Endometrial microvascular endothelial cells (primary cell): ENCODE measurements at regions not wholly inside any gene's neighbourhood (a gene's known extent, or its start where the extent isn't known, plus 50 kb on each side); places are given as distances from the start of the nearest gene placed in this dataset.

Experiments used
- in situ Hi-C: cut with HindIII; loops from 2 replicates; pipeline ENCODE4 v1.10.0; 2017; ENCODE audit warnings: low sequenced_read_pairs, low pct_unique_long_range_greater_than_20kb; ENCODE audit errors: inconsistent ontology term

DNA sequence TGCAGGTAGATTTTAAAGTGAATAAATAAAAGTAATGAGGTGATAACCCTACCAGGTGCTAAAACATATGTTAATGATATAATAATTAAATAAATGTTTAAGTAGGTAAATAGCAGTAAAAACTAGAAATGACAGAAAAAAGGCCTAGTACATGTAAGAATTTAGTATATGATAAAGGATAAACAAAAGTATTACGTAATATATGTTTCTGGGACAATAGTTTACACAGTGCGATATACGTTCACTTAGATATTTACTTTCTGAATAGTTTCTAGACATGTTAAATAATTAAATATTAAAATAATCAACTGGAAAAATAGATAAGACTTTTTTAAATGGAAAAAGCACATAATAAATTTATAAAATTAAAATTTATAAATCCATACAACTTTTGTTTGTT lies 340.9 kb downstream of the LIG4 start:
- in situ Hi-C loops, result no loop called here

- in situ Hi-C loops, result no loop called here
Measured at GRCh38 chr13:107873926-107874325, 341.4 kb downstream of the LIG4 start.

GRCh38 chr13:107870400-107870799 lies 344.9 kb downstream of the LIG4 start:
- in situ Hi-C loops, result no loop called here

GRCh38 chr13:107867701-107868661 lies 347.4 kb downstream of the LIG4 start:
- in situ Hi-C loops, result no loop called here

DNA sequence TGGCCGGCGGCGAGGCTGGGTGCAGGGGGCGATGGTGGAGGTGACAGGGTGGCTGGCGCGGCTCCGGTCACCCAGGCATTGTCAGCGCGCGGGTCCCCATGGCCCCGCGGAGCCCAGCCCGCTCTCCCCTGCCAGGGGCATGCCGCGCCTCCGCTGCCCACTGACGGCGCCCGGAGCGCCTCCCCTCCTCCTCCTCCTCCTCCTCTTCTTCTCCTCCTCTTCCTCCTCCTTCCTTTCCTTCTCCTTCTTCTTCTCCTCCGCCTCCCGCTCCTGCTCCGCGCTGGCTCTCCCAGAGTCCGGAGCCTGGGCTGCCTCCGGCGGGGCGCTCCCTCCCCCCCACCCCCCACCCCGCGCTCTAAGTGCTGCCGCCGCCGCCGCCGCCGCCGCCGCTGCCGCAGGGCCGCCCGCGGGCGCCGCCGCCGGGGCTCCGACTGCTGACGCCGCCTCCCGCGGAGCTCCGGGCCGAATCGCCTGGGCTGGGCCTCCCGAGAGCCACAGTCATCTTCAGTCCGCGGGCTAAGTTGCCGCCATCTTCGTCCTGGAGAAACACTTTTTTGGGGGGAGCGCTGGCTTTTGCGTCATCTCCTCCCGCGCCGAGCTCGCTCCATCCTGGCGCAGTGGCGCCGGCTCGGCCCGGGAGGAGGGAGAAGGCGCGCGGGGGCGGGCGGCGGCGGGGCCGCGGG lies 348.3 kb downstream of the LIG4 start:
- in situ Hi-C loops, result no loop called here

DNA sequence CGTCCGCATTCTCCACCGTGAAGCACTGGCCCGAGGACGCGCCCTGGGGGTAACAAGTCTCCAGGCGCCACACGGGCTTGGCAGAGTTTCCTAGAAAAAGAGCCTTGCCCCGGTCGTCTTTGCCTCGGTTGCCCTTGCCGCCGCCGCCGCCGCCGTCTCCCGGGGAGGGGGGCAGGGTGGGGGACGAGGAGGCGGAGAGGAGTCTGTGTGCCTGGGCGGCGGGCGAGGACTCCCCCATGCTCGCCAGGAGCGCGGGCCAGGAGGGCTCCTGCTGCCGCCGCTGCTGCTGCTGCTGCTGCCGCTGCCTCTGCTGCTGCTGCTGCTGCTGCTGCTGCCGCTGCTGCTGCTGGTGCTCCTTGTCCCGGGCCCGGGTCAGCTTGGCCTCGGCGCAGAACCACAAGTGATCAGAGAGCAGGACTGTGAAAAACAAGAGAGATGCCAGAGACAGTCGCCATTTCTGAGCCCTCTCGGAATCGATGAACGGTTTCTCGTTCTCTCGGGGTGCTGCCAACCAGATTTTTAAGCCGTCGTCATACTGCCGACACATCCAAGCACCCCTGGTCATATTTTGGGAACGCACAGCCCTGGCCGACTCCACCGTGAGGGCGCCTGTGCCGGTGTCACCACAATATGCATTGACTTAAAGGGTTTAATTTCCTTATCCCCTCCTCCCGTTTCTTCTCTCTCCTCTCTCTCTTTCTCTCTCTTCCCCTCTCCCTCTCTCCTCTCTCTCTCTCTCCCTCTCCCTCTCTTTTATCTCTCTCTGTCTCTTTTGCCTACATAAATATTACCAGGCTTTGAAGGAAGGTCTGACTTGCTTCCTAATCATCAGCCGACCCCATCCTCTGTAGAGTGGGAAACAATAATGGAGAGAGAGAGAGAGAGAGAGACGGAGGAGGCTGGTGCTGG lies 349.1 kb downstream of the LIG4 start:
- in situ Hi-C loops, result no loop called here

DNA sequence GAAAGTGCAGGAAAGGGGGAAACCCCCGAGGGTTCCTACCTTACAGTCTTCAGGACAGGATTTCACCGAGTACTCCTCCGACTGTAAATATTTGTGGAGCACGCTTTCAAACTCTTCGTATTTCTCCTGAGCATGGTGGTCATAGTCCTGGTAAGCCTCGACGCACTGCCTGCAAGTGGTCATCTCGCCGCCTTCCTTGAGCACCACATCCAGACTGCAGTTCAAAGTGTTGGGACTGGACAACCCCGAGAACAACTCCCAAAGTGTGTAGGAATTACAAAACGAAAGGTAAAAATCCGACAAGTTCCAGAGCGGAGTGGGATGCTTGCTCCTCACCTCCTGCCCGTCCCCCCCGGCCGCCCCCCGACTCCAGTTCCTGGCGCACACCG lies 349.7 kb downstream of the LIG4 start:
- in situ Hi-C loops, result no loop called here

GRCh38 chr13:107865318-107865575 lies 350.1 kb downstream of the LIG4 start:
- in situ Hi-C loops, result no loop called here

DNA sequence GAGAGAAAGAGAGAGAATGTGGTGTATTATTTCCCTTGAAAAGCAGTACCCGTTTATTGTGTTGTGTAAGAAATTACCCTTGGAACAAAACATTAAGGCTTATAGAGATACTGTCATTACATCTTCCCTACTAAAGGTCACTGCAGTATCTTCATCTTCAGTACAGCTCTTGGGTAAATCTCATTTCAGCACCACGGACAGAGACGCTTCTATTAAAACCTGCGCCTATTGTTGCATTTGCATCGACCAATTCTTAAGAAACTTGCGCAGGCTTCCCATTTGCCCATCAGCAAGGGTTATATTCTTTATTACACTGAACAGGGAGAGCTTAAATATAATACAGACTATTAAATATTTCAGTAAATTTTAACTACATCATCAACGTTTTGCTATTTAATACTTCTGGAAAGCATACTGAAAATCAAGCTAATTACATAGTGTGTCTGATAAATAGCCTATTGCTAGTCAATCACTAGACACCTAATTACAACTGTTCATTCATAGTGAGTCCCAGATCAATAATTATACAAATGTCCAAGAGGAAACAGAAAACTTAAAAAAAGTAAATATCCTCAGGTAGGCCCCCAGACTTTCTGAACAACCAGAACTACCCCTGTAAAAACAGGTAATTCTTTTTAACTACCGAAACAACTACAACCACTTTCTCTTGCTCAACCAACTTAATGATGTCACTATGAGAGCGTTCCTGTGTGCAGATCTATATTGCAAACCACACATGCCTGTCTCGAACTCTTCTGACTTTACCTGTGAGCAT lies 350.6 kb downstream of the LIG4 start:
- in situ Hi-C loops, result no loop called here

DNA sequence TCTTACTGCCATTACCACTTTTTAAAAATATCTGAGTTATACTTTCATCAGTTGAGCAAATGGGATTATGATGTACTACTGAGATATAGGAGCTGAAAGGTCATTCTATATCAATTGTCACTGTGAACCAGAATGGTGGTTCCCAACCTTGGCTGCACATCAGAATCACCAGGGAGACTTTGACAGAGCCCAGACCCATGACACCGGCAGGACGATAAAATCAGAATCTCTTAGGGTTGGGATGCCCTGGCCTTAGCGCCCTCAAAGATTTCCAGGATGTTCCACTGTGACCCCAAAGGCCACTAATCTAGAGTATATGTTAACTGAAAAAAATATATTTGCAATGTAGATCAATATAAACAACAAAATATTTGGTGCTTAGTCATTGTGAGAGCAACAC lies 355.1 kb downstream of the LIG4 start:
- in situ Hi-C loops, result no loop called here

- in situ Hi-C loops, result no loop called here
Measured at GRCh38 chr13:107854880-107855279, 360.5 kb downstream of the LIG4 start.

- in situ Hi-C loops, result no loop called here
Measured at GRCh38 chr13:107852072-107852471, 363.3 kb downstream of the LIG4 start.

DNA sequence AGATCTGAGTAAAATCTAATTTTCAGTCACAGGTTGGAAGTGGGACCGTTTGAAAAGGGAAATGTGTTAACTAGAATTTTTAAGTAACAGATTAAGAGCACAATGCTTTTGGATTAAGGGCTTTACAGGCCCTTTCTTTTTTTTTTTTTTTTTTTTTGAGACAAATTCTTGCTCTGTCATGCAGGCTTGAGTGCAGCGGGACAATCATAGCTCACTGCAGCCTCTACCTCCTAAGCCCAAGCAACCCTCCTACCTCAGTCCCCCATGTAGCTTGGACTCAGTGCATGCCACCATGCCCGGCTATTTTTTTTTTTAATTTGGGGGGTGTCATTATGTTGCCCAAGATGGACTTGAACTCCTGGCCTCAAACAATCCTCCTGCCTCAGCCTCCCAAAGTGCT lies 363.7 kb downstream of the LIG4 start:
- in situ Hi-C loops, result no loop called here

DNA sequence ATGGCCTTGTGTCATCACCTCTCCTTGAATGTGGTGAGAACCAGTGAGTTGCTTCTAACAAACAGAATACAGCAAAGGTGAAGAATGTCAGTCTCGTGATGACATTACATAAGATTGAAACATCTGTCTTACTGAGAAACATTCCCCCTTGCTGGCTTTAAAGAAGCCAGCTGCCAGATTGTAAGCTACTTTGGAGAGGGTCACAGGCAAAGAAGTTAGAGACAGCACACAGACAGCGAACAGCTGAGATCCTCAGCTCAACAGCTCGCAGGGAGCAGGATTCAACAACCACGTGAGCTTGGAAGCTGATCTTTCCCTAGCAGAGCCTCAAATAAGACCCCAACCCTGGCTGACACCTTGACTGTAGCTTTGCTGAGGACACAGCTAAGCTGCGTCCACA lies 367.9 kb downstream of the LIG4 start:
- in situ Hi-C loops, result no loop called here

GRCh38 chr13:107846642-107847041 lies 368.7 kb downstream of the LIG4 start:
- in situ Hi-C loops, result no loop called here

- in situ Hi-C loops, result no loop called here
Measured at GRCh38 chr13:107845911-107846310, 369.4 kb downstream of the LIG4 start.

GRCh38 chr13:107843681-107844080 lies 371.7 kb downstream of the LIG4 start:
- in situ Hi-C loops, result no loop called here

- in situ Hi-C loops, result no loop called here
Measured at GRCh38 chr13:107843281-107843680, 372.1 kb downstream of the LIG4 start.
